Subcutaneous abdominal adipose tissue (tissue), 5 donors: ENCODE measurements at regions not wholly inside any gene's neighbourhood (a gene's known extent, or its start where the extent isn't known, plus 50 kb on each side); places are given as distances from the start of the nearest gene placed in this dataset.
"Not testable (repeated sequence)": the region's sequence is repeated elsewhere in the genome, so short reads cannot be mapped to it uniquely, and the experiment has no call there.

ENCODE experiments used
- H3K27ac ChIP-seq: one replicate; pipeline ENCODE4 v1.7.0; 2013; ENCODE audit warnings: low read depth, mild to moderate bottlenecking, inconsistent platforms, low read length, moderate library complexity
- H3K27me3 ChIP-seq, 5 donors: one replicate each; pipeline ENCODE4 v1.7.0; 2013; ENCODE audit warnings: low read length in 5 of 5, inconsistent platforms in 1 of 5; ENCODE audit not compliant: control insufficient read depth in 5 of 5, insufficient read depth in 4 of 5
- H3K36me3 ChIP-seq, 5 donors: one replicate each; pipeline ENCODE4 v1.7.0; 2013; ENCODE audit warnings: low read length in 5 of 5; ENCODE audit not compliant: control insufficient read depth in 5 of 5, insufficient read depth in 5 of 5
- H3K4me1 ChIP-seq, 5 donors: one replicate each; pipeline ENCODE4 v1.7.0; 2013; ENCODE audit warnings: low read length in 5 of 5, mild to moderate bottlenecking in 3 of 5, moderate library complexity in 1 of 5; ENCODE audit not compliant: control insufficient read depth in 5 of 5, insufficient read depth in 5 of 5
- H3K4me3 ChIP-seq, 5 donors: one replicate each; pipeline ENCODE4 v1.7.0; 2013; ENCODE audit warnings: low read length in 5 of 5, low read depth in 1 of 5
- H3K9ac ChIP-seq, 5 donors: one replicate each; pipeline ENCODE4 v1.7.0; 2013; ENCODE audit warnings: low read length in 5 of 5, mild to moderate bottlenecking in 4 of 5, moderate library complexity in 3 of 5
- H3K9me3 ChIP-seq, 5 donors: one replicate each; pipeline ENCODE4 v1.7.0; 2013; ENCODE audit warnings: low read length in 5 of 5; ENCODE audit not compliant: control insufficient read depth in 5 of 5
- donor health status: healthy.
- donor health status: healthy.
- donor health status: healthy.
- donor health status: healthy.
- donor health status: healthy.

- no peak overlapping the region for H3K4me3 ChIP-seq
- no peaks in the 10 kb centered on the region for H3K36me3 ChIP-seq
- H3K27ac ChIP-seq, result no peak overlapping the region
- H3K4me1 ChIP-seq, result peaks cover 0 to 3% (median 0%) of the 10 kb centered on the region in 5 donors
- H3K9me3 ChIP-seq, result no peaks in the 10 kb centered on the region
- no peak overlapping the region for H3K9ac ChIP-seq
- H3K27me3 ChIP-seq, result peaks cover 0 to 12% (median 5%) of the 10 kb centered on the region in 5 donors
Measured at GRCh38 chr12:131287015-131287937, 333.6 kb downstream of the ADGRD1 start.

GRCh38 chr12:131287938-131288764 is 334.4 kb downstream of the ADGRD1 start:
- no peak overlapping the region for H3K4me3 ChIP-seq
- H3K9ac ChIP-seq, result no peak overlapping the region

GRCh38 chr12:131288765-131289695 is 335.3 kb downstream of the ADGRD1 start:
- not testable (repeated sequence) for H3K9ac ChIP-seq, H3K9me3 ChIP-seq, H3K27ac ChIP-seq, H3K4me1 ChIP-seq, H3K36me3 ChIP-seq, H3K4me3 ChIP-seq
- H3K27me3 ChIP-seq, result peaks cover 0 to 11% (median 5%) of the 10 kb centered on the region in 5 donors

More at GRCh38 chr12:131287938-131288764, 334.4 kb downstream of the ADGRD1 start:
- H3K27me3 ChIP-seq, result peaks cover 0 to 11% (median 5%) of the 10 kb centered on the region in 5 donors
- H3K27ac ChIP-seq, result no peak overlapping the region
- H3K36me3 ChIP-seq, result no peaks in the 10 kb centered on the region
- H3K4me1 ChIP-seq, result peaks cover 0 to 3% (median 0%) of the 10 kb centered on the region in 5 donors
- no peaks in the 10 kb centered on the region for H3K9me3 ChIP-seq

GRCh38 chr12:131289807-131290206 is 336.1 kb downstream of the ADGRD1 start:
- not testable (repeated sequence) for H3K4me1 ChIP-seq, H3K9me3 ChIP-seq, H3K9ac ChIP-seq, H3K27ac ChIP-seq, H3K36me3 ChIP-seq, H3K4me3 ChIP-seq
- peaks cover 0 to 11% (median 5%) of the 10 kb centered on the region in 5 donors for H3K27me3 ChIP-seq

GRCh38 chr12:131290255-131290959 is 336.7 kb downstream of the ADGRD1 start:
- H3K4me1 ChIP-seq, result no peaks in the 10 kb centered on the region
- H3K27ac ChIP-seq, result no peak overlapping the region
- no peaks in the 10 kb centered on the region for H3K9me3 ChIP-seq

GRCh38 chr12:131293071-131294015 is 339.6 kb downstream of the ADGRD1 start:
- H3K27me3 ChIP-seq, H3K4me3 ChIP-seq, H3K4me1 ChIP-seq, H3K27ac ChIP-seq, H3K9me3 ChIP-seq, H3K9ac ChIP-seq, H3K36me3 ChIP-seq: not testable (repeated sequence)

More at GRCh38 chr12:131290255-131290959, 336.7 kb downstream of the ADGRD1 start:
- no peaks in the 10 kb centered on the region for H3K36me3 ChIP-seq
- H3K27me3 ChIP-seq, result peaks cover 0 to 11% (median 5%) of the 10 kb centered on the region in 5 donors
- H3K4me3 ChIP-seq, result no peak overlapping the region
- no peak overlapping the region for H3K9ac ChIP-seq

GRCh38 chr12:131294716-131295115 is 341.0 kb downstream of the ADGRD1 start:
- H3K9ac ChIP-seq, H3K36me3 ChIP-seq, H3K4me3 ChIP-seq, H3K27ac ChIP-seq, H3K4me1 ChIP-seq, H3K9me3 ChIP-seq, H3K27me3 ChIP-seq: not testable (repeated sequence)

- H3K9me3 ChIP-seq, H3K27ac ChIP-seq, H3K36me3 ChIP-seq, H3K27me3 ChIP-seq, H3K4me3 ChIP-seq, H3K9ac ChIP-seq, H3K4me1 ChIP-seq: not testable (repeated sequence)
Measured at GRCh38 chr12:131295117-131295516, 341.4 kb downstream of the ADGRD1 start.
